Mesendoderm (in vitro differentiated cells): ENCODE measurements at regions not wholly inside any gene's neighbourhood (a gene's known extent, or its start where the extent isn't known, plus 50 kb on each side); places are given as distances from the start of the nearest gene placed in this dataset.

Experiments
- DNase-seq: peaks from one replicate; pipeline ENCODE4 v3.0.0; 2013
- H2AK5ac ChIP-seq: 2 replicates; pipeline ENCODE4 v1.6.1; 2013; ENCODE audit warnings: low read length, inconsistent platforms
- H2BK120ac ChIP-seq: 2 replicates; pipeline ENCODE4 v1.6.1; 2013; ENCODE audit warnings: low read depth, mild to moderate bottlenecking, low read length, moderate library complexity, mixed read lengths
- H2BK15ac ChIP-seq: replicated peaks from 2 replicates; pipeline ENCODE4 v1.6.1; 2013; ENCODE audit warnings: low read depth, mild to moderate bottlenecking, moderate library complexity
- H2BK5ac ChIP-seq: 2 replicates; pipeline ENCODE4 v1.6.1; 2013; ENCODE audit warnings: low read length, inconsistent platforms
- H3K18ac ChIP-seq: 2 replicates; pipeline ENCODE4 v1.6.1; 2013; ENCODE audit warnings: mild to moderate bottlenecking, low read length, mixed read lengths
- H3K23ac ChIP-seq: one replicate; pipeline ENCODE4 v1.6.1; 2013; ENCODE audit warnings: low read length
- H3K27ac ChIP-seq: 2 replicates; pipeline ENCODE4 v1.5.1; 2013; ENCODE audit warnings: low read depth, mild to moderate bottlenecking, inconsistent platforms, low read length, moderate library complexity
- H3K27me3 ChIP-seq: 2 replicates; pipeline ENCODE4 v1.6.1; 2013; ENCODE audit warnings: low read length, control low read depth, mild to moderate bottlenecking, inconsistent platforms; ENCODE audit not compliant: insufficient read depth, poor library complexity
- H3K36me3 ChIP-seq: 2 replicates; pipeline ENCODE4 v1.6.1; 2013; ENCODE audit warnings: low read length, inconsistent platforms; ENCODE audit not compliant: control insufficient read depth, insufficient read depth
- H3K4ac ChIP-seq: one replicate; pipeline ENCODE4 v1.6.1; 2013; ENCODE audit warnings: low read depth, mild to moderate bottlenecking, low read length, moderate library complexity
- H3K4me1 ChIP-seq: 2 replicates; pipeline ENCODE4 v1.6.1; 2013; ENCODE audit warnings: low read depth, low read length, inconsistent platforms; ENCODE audit not compliant: control insufficient read depth
- H3K4me2 ChIP-seq: 2 replicates; pipeline ENCODE4 v1.6.1; 2013; ENCODE audit warnings: low read length
- H3K4me3 ChIP-seq: 2 replicates; pipeline ENCODE4 v1.5.1; 2013; ENCODE audit warnings: mild to moderate bottlenecking, low read length
- H3K56ac ChIP-seq: one replicate; pipeline ENCODE4 v1.6.1; 2013; ENCODE audit warnings: low read length
- H3K79me1 ChIP-seq: 2 replicates; pipeline ENCODE4 v1.6.1; 2013; ENCODE audit warnings: low read length, inconsistent platforms
- H3K79me2 ChIP-seq: 2 replicates; pipeline ENCODE4 v1.6.1; 2013; ENCODE audit warnings: mild to moderate bottlenecking, low read length; ENCODE audit not compliant: control insufficient read depth, insufficient read depth
- H3K9ac ChIP-seq: 2 replicates; pipeline ENCODE4 v1.6.1; 2013; ENCODE audit warnings: low read length, inconsistent platforms
- H4K5ac ChIP-seq: one replicate; pipeline ENCODE4 v1.6.1; 2013; ENCODE audit warnings: low read length
- H4K8ac ChIP-seq: one replicate; pipeline ENCODE4 v1.6.1; 2013; ENCODE audit warnings: low read depth, mild to moderate bottlenecking, control low read depth, low read length, moderate library complexity
- WGBS: extraction: QIAGEN DNeasy Blood & Tissue Kit; methylation state at CpG from one replicate; pipeline ENCODE4 v1.1.7; 2013; ENCODE audit warnings: low lambda C conversion rate, missing lambda C conversion rate; ENCODE audit not compliant: insufficient coverage; ENCODE audit errors: extremely low coverage; 5-methylcytosine and 5-hydroxymethylcytosine counted together

DNA sequence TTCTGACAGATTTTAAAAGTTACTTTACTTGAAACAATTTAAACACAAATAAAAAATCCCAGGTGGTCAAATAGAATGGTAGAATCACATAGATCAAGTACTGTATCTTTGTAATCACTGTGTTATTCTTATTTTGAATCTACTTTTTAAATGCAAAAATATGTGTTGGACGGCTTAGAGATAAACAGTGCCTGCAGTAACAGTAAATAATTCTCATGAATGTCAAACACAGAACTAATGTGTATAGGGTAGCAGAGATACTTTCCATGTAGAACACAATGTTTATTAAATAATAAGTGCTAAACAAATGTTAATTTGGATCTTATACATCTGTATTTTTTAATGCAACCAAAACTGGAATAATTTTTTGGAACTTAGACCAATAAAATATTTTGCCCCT, 1199.4 kb downstream of the SORCS1 start:
- Histone ChIP-seq H3K27ac (no peak overlapping the region), H4K8ac (no peak overlapping the region), H3K56ac (no peak overlapping the region), H2BK5ac (no peak overlapping the region), H2AK5ac (no peak overlapping the region), H3K4me3 (no peak overlapping the region), H3K79me1 (no peaks in the 10 kb centered on the region), H3K23ac (no peak overlapping the region), H2BK120ac (no peak overlapping the region), H3K36me3 (no peaks in the 10 kb centered on the region), H3K4me1 (no peaks in the 10 kb centered on the region), H2BK15ac (no peak overlapping the region), H3K27me3 (no peaks in the 10 kb centered on the region), H3K9ac (no peak overlapping the region), H3K18ac (no peak overlapping the region), H4K5ac (no peak overlapping the region), H3K4ac (no peak overlapping the region), H3K4me2 (no peak overlapping the region), H3K79me2 (no peaks in the 10 kb centered on the region)
- WGBS: no CpG with 5 or more reads among the region's 1 CpG
- no peak for DNase-seq

DNA sequence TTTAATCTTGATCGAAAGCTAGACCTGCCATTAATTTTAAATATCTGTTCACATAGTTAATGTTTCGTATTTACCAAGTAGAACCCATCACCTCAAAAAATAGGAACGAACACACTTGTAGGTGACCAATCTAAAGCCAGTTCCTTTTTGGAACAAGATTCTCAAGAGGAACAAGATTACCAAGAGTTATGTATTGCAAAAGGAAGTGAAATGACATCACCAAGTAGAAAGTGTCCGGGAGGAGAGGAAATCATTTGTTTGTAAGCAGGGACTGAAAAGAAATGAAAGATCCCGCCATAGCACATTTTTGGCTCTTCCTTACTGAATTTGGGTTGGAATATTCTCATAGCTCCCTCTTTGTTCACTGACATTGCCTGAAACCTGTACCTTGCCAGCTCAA, 1200.5 kb downstream of the SORCS1 start:
- DNase-seq: no peak
- no peak overlapping the region for H3K18ac ChIP-seq
- no peak overlapping the region for H4K5ac ChIP-seq
- H3K36me3 ChIP-seq: no peaks in the 10 kb centered on the region
- no peaks in the 10 kb centered on the region for H3K27me3 ChIP-seq
- no CpG with 5 or more reads among the region's 5 CpGs for WGBS
- no peak overlapping the region for H2BK15ac ChIP-seq
- no peak overlapping the region for H3K4ac ChIP-seq
- no peaks in the 10 kb centered on the region for H3K79me2 ChIP-seq
- H3K9ac ChIP-seq: no peak overlapping the region
- H3K27ac ChIP-seq: no peak overlapping the region
- H3K4me2 ChIP-seq: no peak overlapping the region
- no peak overlapping the region for H3K4me3 ChIP-seq
- no peak overlapping the region for H3K56ac ChIP-seq
- no peak overlapping the region for H4K8ac ChIP-seq
- no peak overlapping the region for H3K23ac ChIP-seq
- no peaks in the 10 kb centered on the region for H3K4me1 ChIP-seq
- H2BK5ac ChIP-seq: no peak overlapping the region
- no peak overlapping the region for H2AK5ac ChIP-seq
- H2BK120ac ChIP-seq: no peak overlapping the region
- no peaks in the 10 kb centered on the region for H3K79me1 ChIP-seq

DNA sequence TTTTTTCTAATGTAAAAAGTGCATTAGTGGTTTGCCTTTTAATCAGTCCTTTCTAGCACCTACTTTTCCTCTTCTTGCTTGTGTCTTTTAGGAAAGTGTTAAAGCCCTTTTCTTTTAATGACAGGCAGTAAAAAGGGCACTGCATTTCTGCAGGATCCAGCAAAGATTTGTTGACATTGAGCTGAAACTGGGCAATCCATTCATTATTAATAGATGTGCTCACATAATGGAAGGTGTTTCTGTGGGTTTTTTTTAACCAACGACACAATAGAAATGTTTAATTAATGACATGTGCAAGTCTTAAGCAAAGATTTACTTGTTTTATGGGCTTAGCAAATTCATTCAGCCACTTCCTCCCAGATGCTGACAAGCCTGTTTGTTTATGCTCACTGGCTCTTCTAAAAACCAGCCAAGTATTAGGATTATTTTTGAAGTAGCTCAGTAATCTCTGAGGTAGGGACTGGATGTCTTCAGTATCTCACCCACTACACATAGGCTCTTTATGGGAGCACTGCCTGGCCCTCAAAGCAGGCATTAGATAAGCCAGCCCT, 1201.1 kb downstream of the SORCS1 start:
- Histone ChIP-seq H4K8ac (no peak overlapping the region), H2BK15ac (no peak overlapping the region), H3K79me2 (no peaks in the 10 kb centered on the region), H3K23ac (no peak overlapping the region), H2BK5ac (no peak overlapping the region), H4K5ac (no peak overlapping the region), H3K4ac (no peak overlapping the region), H3K27me3 (no peaks in the 10 kb centered on the region), H3K36me3 (no peaks in the 10 kb centered on the region), H2BK120ac (no peak overlapping the region), H3K79me1 (no peaks in the 10 kb centered on the region), H3K18ac (no peak overlapping the region), H3K4me1 (no peaks in the 10 kb centered on the region), H3K27ac (no peak overlapping the region), H3K4me2 (no peak overlapping the region), H3K56ac (no peak overlapping the region), H3K4me3 (no peak overlapping the region), H2AK5ac (no peak overlapping the region), H3K9ac (no peak overlapping the region)
- no peak for DNase-seq
- WGBS: no CpG with 5 or more reads among the region's 1 CpG

DNA sequence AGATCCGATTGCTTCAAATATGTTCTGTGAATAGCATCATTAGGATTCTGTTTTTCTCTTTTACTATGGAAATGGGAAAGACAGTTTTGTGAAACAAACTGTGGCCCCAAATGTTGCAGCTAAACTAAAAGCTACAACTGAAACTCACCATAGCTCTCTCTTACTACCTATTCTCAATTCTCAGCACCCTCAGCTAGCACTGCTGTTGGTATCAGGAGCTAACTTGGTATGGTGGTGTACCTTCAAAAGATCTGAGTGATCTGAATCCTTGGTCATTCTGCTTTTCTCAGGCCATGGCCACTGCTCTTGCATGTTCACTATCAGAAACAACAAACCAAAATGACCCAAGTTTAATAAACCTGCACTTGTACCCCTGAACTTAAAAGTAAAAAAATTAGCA, 1208.0 kb downstream of the SORCS1 start:
- Histone ChIP-seq H2AK5ac (no peak overlapping the region), H3K18ac (no peak overlapping the region), H2BK5ac (no peak overlapping the region), H3K23ac (no peak overlapping the region), H3K4me1 (no peaks in the 10 kb centered on the region), H3K4me3 (no peak overlapping the region), H4K5ac (no peak overlapping the region), H3K79me2 (no peaks in the 10 kb centered on the region), H3K27me3 (no peaks in the 10 kb centered on the region), H3K27ac (no peak overlapping the region), H3K36me3 (no peaks in the 10 kb centered on the region), H3K4ac (no peak overlapping the region), H3K56ac (no peak overlapping the region), H3K79me1 (no peaks in the 10 kb centered on the region), H4K8ac (no peak overlapping the region), H3K4me2 (no peak overlapping the region), H2BK15ac (no peak overlapping the region), H3K9ac (no peak overlapping the region), H2BK120ac (no peak overlapping the region)
- DNase-seq: no peak
- no CpG with 5 or more reads among the region's 1 CpG for WGBS

DNA sequence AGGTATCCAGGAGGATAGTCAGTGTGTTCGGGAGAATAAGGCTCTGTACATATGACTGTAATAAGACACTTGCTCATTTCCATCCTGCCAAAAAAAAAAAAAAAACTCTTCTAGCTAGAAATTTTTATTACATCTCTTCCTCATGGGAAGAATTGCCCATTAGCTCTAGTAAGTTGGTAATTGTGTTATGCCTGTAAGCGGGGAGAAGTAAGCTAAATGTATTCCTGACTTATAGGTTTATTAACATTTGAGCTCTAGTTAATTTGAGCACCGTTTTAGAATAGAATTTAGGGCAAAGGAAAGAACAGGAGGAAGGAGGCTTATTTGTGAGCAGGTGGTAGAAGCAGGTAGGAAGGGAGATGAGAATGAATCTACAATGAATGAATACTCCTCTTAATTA, 1210.6 kb downstream of the SORCS1 start:
- no peak overlapping the region for H3K4ac ChIP-seq
- no peak overlapping the region for H2BK5ac ChIP-seq
- no peak overlapping the region for H2AK5ac ChIP-seq
- H3K4me1 ChIP-seq: no peaks in the 10 kb centered on the region
- no peak overlapping the region for H3K18ac ChIP-seq
- DNase-seq: no peak
- H2BK120ac ChIP-seq: no peak overlapping the region
- no peaks in the 10 kb centered on the region for H3K79me2 ChIP-seq
- no peak overlapping the region for H3K56ac ChIP-seq
- no peak overlapping the region for H4K8ac ChIP-seq
- H3K36me3 ChIP-seq: no peaks in the 10 kb centered on the region
- no peak overlapping the region for H3K27ac ChIP-seq
- H3K23ac ChIP-seq: no peak overlapping the region
- no peaks in the 10 kb centered on the region for H3K79me1 ChIP-seq
- no peak overlapping the region for H3K4me2 ChIP-seq
- H3K27me3 ChIP-seq: no peaks in the 10 kb centered on the region
- no peak overlapping the region for H4K5ac ChIP-seq
- no peak overlapping the region for H3K9ac ChIP-seq
- no peak overlapping the region for H2BK15ac ChIP-seq
- no peak overlapping the region for H3K4me3 ChIP-seq
- WGBS: no CpG with 5 or more reads among the region's 3 CpGs

DNA sequence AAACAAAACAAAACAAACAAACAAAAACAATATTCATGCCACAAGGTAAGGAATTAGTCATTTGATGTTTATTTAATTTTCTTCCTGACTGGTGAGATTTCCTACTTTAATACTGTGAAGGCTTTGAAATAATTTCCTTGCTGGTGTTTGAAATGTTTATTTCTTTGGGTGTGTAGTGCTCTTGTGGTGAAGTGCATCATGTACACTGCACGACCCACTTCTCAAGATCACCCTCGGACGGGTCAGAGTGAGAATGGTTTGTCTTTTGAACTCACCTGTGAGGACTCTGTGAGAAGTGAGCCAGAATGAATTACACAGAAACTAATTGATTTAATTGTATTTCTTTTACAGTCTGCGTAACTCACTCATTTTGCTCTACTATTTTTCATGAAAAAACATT, 1211.5 kb downstream of the SORCS1 start:
- Histone ChIP-seq H3K36me3 (no peaks in the 10 kb centered on the region), H2BK15ac (no peak overlapping the region), H3K4me3 (no peak overlapping the region), H3K79me2 (no peaks in the 10 kb centered on the region), H2BK5ac (no peak overlapping the region), H3K9ac (no peak overlapping the region), H3K4me1 (no peaks in the 10 kb centered on the region), H3K4ac (no peak overlapping the region), H3K4me2 (no peak overlapping the region), H4K5ac (no peak overlapping the region), H2AK5ac (no peak overlapping the region), H3K18ac (no peak overlapping the region), H3K27ac (no peak overlapping the region), H3K27me3 (no peaks in the 10 kb centered on the region), H3K79me1 (no peaks in the 10 kb centered on the region), H2BK120ac (no peak overlapping the region), H3K56ac (no peak overlapping the region), H4K8ac (no peak overlapping the region), H3K23ac (no peak overlapping the region)
- DNase-seq: no peak
- no CpG with 5 or more reads among the region's 4 CpGs for WGBS
